ENCODE measurements at regions not wholly inside any gene's neighbourhood (a gene's known extent, or its start where the extent isn't known, plus 50 kb on each side); places are given as distances from the start of the nearest gene placed in this dataset.
"Not testable (repeated sequence)": the region's sequence is repeated elsewhere in the genome, so short reads cannot be mapped to it uniquely, and the experiment has no call there.

DNA sequence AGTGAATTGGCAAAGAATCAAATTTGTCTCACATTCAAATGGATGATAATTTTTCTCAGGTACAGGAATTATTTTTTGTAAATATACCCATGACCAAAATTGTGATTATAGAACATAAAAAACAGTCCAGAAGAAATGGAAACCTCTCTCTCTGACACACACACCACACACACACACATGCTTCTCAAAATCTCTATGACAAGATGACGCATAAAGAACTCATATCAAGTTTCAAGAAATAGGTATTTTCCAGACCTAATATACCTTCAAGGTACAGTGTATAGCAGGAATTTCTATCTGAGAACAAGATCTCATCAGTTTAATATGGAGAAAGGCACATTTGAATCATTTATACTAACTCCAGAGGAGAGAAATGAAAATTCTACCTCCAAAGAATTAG is 1069.1 kb upstream of the ALCAM start:
- DNase-seq = no peak

DNA sequence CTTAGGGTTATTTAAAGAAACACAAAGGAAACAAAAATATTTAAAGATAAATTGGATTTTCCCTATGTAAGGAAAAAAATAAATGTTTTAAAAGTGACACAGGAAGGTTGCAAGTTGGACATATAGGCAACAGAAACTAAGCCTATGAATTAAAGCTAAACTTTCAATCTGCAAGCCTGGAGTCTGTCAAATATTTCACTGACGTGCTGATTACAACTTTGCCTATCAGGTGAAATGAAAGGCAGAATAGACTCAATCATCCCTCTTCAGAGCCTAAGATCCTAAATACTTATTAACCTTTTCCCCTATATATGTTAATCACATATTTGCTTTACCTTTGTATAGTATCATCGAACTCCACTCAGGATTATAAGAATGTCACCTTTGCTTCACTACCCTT is 1068.0 kb upstream of the ALCAM start:
- no peak for DNase-seq

DNA sequence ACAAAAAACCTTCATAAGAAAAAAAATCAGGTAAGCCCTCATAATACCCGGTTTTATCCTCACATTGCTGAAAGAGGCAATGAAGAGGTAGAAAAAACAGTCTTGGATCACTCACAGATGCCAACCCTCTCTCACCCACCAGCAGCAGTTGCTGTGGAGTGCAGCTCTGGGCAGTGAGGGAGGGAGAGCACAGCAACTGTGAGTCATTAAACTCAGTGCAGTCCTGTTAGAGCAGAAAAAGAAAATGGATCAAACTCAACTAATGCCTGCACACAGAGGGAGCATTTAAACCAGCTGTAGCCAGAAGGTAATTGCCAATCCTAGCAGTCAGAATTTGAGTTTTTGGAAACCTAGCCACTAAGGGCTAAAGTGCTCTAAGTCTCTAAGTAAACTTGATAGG is 1050.6 kb upstream of the ALCAM start:
- DNase-seq = no peak

DNA sequence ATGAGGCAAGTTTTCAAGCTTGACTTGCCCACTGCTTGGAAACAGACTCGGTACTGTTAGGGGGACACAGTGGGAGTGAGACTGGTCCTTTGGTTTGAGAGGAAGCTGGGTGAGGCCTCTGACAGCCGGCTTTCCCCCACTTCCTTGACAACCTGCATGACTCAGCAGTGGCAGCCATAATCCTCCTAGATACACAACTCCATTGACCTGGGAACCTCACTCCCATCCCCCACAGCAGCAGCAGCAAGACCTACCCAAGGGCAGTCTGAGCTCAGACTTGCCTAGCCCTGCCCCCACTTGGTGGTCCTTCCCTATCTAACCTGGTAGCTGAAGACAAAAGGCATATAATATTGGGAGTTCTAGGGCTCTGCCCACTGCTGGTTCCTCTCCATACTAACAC is 1043.5 kb upstream of the ALCAM start:
- DNase-seq = no peak

DNA sequence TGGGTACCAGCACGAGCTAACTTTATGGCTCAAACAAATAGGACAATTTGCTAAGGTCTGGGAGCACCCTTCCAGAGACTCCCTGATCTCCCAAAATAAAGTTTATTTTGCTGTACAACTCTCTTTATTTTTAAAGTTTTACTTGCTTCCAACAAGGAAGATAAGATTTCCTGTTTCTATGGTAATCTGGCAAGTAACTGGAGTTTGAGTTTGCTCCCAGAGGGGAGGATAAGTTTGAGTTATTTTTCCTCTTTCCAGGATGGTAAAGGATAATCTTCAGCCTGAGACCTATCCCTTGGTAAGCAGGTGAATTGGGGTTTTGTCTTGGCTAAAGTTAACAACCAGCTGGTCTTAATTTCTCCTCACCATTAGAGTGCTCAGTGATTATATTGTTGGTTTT is 1019.4 kb upstream of the ALCAM start:
- no peak for DNase-seq

DNA sequence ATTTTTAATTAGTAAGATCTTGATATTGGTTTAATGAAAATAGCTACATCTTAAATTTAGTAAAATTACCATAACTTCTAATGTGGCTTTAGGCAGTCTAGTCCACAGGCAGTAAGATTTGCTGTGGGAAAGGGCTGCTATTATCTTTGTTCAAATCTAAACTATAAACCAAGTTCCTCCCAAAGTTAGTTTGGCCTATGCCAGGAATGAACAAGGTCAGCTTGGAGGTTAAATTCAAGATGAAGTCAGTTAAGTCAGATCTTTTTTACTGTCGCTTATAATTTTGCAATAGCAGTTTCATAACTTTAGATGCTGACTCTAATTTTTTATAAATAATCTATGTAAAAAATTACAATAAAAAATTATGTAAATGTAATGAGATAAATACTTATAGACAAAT is 1016.9 kb upstream of the ALCAM start:
- DNase-seq = no peak

DNA sequence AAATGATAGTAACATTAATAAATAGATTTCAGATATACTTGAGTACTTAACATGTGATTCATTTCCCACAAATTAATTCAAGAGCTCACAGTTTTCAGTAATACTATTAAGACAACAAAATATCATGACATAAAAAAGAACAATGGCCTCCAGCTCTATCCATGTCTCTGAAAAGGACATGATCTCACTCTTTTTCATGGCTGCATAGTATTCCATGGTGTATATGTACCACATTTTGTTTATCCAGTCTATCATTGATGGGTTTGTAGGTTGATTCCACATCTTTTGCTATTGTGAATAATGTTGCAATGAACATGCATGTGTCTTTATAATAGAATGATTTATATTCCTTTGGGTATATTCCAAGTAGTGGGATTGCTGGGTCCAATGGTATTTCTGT is 1012.8 kb upstream of the ALCAM start:
- DNase-seq = no peak

DNA sequence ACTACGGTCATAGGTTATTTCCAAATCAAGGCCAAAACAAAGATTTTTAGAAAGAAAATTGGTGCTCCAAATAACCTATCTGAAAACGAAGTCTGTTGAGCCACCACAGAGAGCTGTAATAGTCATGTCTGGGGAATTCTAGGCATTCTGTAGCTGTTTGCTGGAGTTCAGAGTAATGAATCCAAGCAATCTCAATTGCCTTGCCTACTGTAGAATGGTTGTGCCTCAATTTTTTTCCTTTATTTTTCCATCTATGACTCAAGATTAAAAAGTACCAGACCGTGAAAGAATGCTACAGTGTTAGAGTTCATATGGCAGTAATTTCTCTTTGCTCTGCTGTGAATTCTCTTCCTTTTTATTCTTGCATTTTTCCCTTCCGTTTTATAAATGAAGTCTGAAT is 1007.2 kb upstream of the ALCAM start:
- no peak for DNase-seq

DNA sequence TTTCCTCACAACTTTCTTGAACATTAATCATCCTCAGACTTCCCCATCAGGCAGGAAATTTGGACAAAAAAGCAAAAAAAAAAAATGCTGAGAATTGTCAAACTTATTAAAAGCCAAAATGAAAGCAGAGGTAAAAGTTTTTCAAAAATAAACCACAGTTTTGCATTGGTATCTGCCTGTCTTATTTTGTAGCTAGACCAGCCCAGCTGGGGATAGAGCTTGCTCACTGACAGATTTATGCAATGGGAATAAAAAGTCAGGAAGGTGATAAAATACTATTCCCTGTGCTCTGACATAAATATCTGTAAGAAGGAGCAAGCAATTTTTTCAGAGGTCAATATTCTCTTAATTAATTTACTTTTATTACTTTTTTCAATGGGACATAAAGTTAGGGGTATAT is 1006.7 kb upstream of the ALCAM start:
- no peak for DNase-seq

DNA sequence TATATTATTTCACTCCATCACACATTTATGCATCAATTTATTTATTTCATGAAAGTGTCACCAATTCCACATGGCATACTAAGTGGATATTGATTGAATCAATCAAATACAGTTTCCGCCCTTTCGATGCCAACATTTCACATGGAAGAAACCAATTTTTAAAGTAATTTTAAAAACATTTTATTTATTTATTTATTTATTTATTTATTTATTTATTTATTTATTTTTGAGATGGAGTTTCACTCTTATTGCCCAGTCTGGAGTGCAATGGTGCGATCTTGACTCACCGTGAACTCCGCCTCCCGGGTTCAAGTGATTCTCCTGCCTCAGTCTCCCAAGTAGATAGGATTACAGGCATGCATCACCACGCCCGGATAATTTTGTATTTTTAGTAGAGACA is 1005.0 kb upstream of the ALCAM start:
- DNase-seq = not testable (repeated sequence)

DNA sequence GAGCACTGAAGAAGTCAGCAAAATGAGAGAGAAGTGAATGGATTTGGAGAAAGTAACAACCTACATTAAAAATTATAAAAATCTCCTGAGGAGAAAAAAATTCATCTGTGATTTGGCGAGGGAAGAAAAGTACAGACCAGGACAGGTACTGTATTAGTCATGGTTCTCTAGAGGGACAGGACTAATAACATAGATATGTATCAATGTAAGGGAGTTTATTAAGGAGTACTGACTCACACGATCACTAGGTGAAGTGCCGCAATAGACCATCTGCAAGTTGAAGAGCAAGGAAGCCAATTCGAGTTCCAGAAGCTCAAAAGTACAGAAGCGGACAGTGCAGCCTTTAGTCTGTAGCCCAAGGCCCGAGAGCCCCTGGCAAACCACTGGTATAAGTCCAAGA is 1004.4 kb upstream of the ALCAM start:
- no peak for DNase-seq

DNA sequence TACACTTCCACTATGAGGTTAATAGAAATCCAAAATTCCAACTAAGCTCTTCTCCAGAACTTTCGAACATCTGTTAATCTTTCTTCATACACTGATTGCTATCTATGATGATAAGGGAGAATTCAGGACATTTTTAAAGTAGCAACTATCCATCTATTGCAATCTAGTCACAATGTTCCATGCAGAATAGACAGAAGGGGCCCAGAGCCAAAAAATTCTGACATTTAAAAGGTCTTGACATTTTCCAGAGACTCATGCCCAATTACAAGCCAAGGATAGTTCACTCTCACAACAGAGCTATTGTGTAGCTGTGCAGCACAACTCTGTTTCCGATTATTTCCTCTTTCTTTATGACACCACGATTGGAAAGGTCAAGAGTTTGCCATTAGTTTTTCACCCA is 999.7 kb upstream of the ALCAM start:
- no peak for DNase-seq

DNA sequence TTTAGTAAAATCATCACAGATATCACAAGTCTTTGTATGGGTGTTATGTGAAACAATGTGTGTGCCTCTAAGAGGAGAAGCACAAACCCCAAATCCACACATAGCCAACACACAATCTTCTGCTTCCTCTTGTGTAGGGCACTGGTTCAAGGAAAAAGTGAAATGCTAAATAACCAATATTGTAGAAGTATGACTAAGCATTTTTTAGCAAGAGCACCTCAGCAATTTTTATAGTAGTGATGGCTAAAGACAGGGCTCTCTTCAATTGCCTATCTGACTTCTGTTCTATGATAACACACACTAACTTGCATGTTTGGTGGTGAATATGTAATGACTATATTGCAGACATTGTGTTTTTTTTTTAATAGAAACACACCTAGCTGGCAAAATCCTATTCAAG is 997.9 kb upstream of the ALCAM start:
- no peak for DNase-seq

DNA sequence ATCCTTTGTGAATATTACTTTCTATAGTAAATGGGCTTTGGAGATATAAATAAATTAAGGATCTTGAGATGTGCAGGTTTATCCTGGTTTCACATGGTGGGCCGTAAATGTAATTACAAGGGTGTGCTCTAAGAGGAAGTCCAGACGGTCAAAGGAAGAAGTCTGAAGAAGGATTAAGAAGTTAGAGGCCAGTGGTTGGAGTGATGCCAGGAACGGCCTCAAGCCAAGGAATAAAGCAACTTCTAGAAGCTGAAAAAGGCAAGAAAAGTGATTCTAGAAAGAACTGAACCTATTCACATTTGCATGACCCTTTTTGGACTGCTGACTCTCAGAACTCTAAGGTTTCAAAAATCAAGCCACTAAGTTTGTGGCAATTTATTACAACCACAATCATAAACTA is 981.3 kb upstream of the ALCAM start:
- DNase-seq = no peak

DNA sequence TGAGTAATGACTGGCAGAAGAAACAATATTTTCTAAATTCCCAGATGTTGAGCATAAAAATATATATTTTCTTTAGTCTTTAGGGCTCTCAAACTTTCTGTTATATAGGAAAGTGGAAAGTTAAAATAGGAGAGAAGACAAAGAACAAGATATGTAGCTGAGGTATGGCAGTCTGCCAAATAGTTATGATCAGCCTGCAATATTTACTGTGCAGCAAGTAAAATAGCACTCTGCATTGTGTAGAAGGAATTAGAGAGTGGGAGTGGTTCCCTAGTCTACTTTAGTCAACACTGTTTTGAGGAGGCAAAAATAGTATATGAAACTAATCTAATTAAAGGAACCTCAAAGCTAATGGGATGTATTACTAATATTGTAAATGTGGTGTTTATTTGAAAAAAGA is 978.1 kb upstream of the ALCAM start:
- DNase-seq = no peak

DNA sequence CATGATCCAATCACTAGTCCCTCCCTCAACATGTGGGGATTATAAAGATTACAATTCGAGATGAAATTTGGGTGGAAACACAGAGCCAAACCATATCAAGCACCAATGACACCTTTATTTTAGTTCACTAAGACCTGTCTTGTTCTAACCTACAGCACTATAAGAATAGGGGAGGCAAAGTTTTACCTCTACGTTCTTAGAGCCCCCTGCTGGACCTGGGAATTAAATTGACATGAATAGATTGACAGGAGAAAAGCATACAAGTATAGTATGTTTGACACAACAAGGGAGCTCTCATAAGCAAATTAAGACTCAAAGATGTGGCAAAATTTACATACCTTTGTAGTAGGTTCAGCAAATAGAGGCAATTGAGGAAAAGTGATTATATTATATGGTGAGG is 974.4 kb upstream of the ALCAM start:
- DNase-seq = no peak

DNA sequence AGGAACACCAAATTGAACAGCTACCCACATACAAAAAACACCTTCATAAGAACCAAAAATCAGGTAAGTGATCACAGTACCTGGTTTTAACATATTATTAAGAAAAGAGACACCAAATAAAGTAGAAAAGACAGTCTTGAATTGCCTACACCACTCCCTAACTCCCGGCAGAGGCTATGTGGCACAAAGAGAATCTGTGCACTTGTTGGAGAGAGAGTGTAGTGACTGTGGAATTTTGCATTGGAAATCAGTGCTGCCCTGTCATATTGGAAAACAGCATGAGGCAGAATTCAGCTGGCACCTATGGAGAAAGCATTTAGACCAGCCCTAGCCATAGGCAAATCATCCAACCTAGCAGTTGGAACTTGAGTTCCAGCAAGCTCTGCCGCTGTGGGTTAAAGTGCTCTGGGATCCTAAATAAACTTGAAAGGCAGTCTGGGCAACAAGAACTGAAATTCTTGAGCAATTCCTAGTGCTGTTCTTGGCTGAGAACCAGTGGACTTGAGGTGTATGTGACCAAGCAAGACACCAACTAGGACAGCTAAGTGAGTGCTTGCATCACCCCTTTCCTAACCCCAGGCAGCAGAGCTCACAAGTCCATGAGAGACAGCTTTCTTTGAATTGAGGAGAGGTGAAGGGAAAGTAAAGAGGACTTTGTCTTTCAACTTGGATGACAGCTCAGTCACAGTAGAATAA is 969.6 kb upstream of the ALCAM start:
- DNase-seq = no peak

DNA sequence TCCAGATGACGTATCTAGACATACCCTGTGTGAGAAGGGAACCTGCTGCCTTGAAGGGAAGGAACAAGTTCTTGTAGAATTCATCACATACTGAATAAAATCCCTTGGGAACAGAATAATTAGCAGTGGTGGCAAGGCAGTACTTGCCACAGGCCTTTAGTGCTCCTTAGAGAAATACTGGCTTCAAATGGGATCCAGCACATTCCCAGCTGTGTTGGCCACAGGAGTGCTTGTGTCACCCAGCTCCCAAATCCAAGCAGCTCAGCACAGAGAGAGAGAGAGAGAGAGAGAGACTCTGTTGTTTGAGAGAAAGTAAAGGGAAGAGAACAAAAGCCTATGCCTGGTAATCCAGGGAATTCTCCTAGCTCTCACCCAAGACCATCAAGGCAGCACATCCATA is 969.0 kb upstream of the ALCAM start:
- DNase-seq = no peak

DNA sequence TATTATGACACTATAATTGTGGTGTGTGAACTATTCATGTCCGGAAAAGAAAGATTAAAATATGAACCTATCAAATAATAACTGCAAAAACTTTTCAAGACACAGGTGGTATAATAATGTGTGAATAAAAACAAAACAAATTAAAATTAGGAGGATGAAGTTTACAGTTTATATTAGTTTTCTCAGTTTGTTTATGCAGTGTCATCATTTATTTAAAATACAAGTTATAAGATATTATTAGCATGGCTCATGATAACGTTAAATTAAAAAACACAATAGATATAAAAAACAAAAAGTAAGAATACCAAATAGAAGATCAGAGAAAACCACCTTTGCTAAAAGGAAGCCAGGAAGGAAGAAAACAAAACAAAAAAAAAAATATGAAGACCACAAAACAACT is 963.8 kb upstream of the ALCAM start:
- no peak for DNase-seq

DNA sequence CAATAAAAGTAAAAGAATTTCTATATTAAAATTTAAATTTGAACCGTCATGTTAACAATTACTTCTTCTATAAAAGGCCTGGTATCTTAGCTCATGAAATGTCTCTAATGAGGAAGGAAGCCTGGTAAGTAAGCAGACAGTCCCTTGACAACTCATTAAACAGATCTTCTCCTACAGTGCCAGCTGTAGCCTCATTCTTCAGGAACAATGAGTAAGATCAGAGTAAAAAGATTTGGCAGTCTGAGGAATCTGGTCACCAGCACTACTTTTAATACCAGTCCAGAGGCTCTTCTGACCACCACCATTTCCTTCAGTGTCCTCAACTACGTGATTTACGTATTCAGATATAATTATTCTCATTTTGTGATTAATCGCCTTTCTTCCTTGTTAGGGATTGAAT is 955.0 kb upstream of the ALCAM start:
- DNase-seq = no peak

DNA sequence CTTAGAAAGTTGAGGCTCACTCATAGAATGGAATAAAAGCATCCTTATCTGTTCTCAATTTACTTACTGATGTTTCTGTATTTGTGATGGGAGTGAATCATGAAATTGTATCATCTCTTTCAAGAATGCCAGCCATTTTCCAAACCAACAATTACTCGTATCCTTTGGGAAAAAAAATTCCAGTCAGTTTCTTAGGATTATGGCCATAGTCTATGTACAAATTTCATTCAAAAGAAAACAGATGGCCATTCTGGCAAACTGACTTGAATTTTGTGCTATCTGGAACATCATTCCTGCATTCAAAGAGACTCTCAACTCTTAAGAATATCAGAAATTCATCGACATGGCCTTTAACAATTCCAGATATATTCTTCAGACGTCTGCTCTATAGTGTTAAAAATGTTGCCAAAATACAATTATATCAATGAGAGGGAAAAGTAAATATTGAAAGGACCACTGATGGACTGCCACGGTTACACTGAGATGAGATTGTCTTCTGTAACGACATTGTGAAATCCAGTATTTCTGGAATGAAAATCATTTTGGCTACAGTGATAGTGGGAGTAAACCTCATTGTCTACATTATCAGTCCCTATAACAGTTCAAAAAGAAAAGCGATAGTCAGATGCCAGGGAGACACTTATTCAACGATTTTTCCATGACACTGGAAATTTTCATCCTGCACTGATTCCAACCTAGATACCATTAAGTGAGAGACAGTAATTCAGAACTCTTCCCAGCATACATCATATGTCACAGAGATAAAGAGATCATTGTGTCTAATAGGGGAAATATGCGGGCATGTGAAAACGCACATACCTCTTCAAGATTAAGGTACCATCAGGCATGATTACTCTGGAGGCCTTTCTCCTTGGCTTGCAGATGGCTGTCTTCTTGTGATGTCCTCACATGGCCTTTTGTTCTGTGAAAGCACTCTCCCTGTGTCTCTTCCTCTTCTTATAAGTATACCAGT is 953.8 kb upstream of the ALCAM start:
- no peak for DNase-seq

DNA sequence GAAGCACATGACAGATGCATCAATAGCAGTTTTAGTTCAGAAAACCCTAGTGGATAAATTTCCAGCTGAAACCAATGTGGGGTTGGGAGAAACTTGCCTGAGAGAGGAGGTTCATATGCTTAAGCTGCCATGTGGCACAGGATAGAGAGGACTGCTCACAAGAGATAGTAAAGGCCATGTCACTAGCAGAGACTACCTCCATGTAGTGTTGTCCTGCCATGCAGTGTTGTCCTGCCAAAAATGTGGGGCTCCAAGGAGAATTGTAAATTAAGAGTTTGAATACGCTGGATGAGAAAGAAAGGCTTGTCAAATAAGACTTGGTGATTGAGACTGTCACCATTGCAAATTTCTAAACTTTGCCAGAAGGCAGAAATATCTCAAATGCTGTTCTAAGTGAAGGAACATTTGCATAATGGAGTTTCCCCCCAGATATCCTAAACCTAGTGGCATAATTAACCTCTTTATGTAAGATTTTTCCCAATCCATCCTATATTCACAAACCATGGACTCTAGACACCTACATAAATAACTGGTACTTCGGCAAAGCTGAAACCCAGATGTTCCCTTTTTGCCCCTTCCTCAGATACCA is 938.3 kb upstream of the ALCAM start:
- no peak for DNase-seq

DNA sequence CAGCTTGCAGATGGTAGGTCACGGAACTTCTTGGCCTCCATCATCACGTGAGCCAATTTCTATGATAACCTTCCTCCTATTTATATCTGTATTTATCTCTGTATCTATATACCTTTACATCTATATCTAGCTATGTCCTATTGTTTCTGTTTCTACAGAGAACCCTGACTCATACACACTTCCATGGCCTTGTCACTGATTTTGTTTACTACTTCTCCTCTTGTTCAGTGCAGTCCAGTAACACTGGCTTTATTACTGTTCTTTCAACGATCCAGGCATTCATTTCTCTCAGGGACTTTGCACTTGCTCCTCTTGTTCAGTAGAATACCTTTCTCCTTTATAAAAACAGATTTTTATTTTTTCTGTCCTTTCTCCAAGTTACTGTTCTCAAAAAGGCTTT is 937.0 kb upstream of the ALCAM start:
- DNase-seq = no peak

DNA sequence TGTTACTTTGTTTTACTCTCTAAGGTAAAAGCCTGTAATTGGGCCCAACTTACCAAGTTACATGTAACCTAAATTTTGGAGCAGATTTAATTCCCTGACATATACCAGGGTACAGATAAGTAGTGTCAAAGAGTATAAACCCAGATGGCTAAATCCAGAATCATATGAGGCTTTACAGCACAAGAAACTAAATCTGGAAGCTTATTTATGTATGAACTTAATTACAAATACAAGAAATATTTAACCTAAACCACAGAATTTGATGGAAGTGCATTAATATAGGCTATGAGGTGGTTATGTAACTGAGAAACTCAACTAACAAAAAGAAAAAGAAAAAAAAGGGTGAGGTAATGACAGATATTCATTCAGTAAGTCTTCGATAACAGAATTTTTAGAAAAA is 930.2 kb upstream of the ALCAM start:
- no peak for DNase-seq

All from T-helper 1 cell (primary cell).